ENCODE measurements at regions not wholly inside any gene's neighbourhood (a gene's known extent, or its start where the extent isn't known, plus 50 kb on each side); places are given as distances from the start of the nearest gene placed in this dataset.
"Not testable (repeated sequence)": the region's sequence is repeated elsewhere in the genome, so short reads cannot be mapped to it uniquely, and the experiment has no call there.

GRCh38 chr16:76985392-76986045, 205.5 kb upstream of the MON1B start:
- Histone ChIP-seq H3K27me3 (no peaks in the 10 kb centered on the region), H3K4me3 (no peak overlapping the region), H3K9me3 (replicated peaks) (no peaks in the 10 kb centered on the region), H3K27ac (no peak overlapping the region), H3K36me3 (no peaks in the 10 kb centered on the region), H3K4me1 (no peaks in the 10 kb centered on the region)
- no peak for DNase-seq

DNA sequence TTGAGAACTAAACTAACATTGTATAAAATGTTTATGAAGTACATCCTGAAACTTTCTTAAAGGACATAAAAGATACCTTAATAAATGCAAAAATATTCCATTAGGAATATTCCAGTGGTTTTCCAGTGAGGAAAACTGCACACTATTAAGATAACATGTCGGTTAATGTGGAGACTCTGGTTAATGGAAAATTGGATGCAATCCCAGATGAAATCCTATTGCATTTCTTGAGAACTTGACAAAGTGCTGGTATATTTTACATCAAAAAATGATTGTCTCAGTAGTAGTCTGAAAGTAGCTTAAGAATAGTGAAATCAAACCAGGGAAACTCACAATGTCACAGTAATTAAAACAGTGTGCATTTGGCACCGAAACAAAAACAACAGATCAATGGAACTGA, 202.5 kb upstream of the MON1B start:
- no peak overlapping the region for H3K27ac ChIP-seq
- DNase-seq = no peak
- H3K4me3 ChIP-seq = no peak overlapping the region
- no peaks in the 10 kb centered on the region for H3K9me3 ChIP-seq (replicated peaks)
- no peaks in the 10 kb centered on the region for H3K27me3 ChIP-seq
- H3K36me3 ChIP-seq = no peaks in the 10 kb centered on the region
- no peaks in the 10 kb centered on the region for H3K4me1 ChIP-seq

- no peaks in the 10 kb centered on the region for H3K9me3 ChIP-seq (replicated peaks)
- H3K4me1 ChIP-seq = no peaks in the 10 kb centered on the region
- H3K27me3 ChIP-seq = no peaks in the 10 kb centered on the region
- H3K27ac ChIP-seq = no peak overlapping the region
- no peak for DNase-seq
- H3K36me3 ChIP-seq = no peaks in the 10 kb centered on the region
- H3K4me3 ChIP-seq = no peak overlapping the region
Measured at GRCh38 chr16:77002644-77003043, 188.3 kb upstream of the MON1B start.

GRCh38 chr16:77009453-77009852, 181.5 kb upstream of the MON1B start:
- H3K27me3 ChIP-seq = no peaks in the 10 kb centered on the region
- H3K9me3 ChIP-seq (replicated peaks) = no peaks in the 10 kb centered on the region
- H3K27ac ChIP-seq = no peak overlapping the region
- no peak overlapping the region for H3K4me3 ChIP-seq
- H3K4me1 ChIP-seq = no peaks in the 10 kb centered on the region
- no peak for DNase-seq
- no peaks in the 10 kb centered on the region for H3K36me3 ChIP-seq

GRCh38 chr16:77014441-77014840, 176.5 kb upstream of the MON1B start:
- no peaks in the 10 kb centered on the region for H3K4me1 ChIP-seq
- no peaks in the 10 kb centered on the region for H3K27me3 ChIP-seq
- H3K9me3 ChIP-seq (replicated peaks) = no peaks in the 10 kb centered on the region
- no peak for DNase-seq
- no peak overlapping the region for H3K4me3 ChIP-seq
- H3K27ac ChIP-seq = no peak overlapping the region
- H3K36me3 ChIP-seq = no peaks in the 10 kb centered on the region

DNA sequence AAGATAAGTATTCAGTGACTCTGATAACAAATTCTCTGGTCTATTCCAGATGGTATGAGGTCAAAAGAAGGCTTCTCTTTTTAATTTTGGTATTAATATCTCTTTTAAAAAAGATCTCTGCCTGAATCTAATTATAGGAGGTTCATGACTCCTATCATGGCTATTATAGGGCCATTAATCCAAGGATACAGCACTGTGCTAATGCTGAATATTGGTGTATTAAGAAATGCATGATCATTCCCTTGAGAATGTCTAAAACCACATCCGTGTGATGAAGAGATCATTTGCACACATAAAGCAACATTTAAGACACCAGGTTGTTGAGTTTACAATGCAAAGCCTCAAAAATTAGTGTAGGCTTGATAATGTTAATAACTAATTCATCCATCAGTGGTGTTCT, 160.4 kb upstream of the MON1B start:
- Histone ChIP-seq H3K27ac (no peak overlapping the region), H3K4me3 (no peak overlapping the region), H3K9me3 (replicated peaks) (no peaks in the 10 kb centered on the region), H3K4me1 (no peaks in the 10 kb centered on the region), H3K36me3 (no peaks in the 10 kb centered on the region), H3K27me3 (no peaks in the 10 kb centered on the region)
- DNase-seq = no peak

DNA sequence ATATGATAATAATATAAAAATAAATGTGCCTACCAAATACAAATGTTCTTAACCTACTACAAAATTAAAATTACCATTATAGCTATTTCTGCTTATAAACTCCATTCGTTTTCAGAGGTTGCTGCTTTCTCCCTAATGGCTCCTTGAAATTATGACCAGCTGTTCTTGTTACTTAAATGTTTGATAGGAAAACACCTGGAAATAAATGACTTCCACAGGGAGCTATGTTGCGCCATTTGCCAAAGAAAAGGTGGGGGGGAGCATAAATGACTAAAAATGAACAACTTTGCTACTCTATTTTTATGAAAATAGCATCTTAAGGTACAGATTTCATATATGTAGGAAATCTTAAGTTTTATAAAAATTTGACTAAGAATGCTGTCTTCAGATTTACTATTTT, 157.5 kb upstream of the MON1B start:
- Histone ChIP-seq H3K9me3 (replicated peaks) (no peaks in the 10 kb centered on the region), H3K27ac (no peak overlapping the region), H3K36me3 (no peaks in the 10 kb centered on the region), H3K4me1 (no peaks in the 10 kb centered on the region), H3K27me3 (no peaks in the 10 kb centered on the region), H3K4me3 (no peak overlapping the region)
- DNase-seq = no peak

GRCh38 chr16:77035361-77035760, 155.6 kb upstream of the MON1B start:
- Histone ChIP-seq H3K27me3 (no peaks in the 10 kb centered on the region), H3K36me3 (no peaks in the 10 kb centered on the region), H3K4me1 (no peaks in the 10 kb centered on the region), H3K27ac (no peak overlapping the region), H3K4me3 (no peak overlapping the region), H3K9me3 (replicated peaks) (no peaks in the 10 kb centered on the region)
- no peak for DNase-seq

GRCh38 chr16:77037696-77038347, 153.2 kb upstream of the MON1B start:
- H3K4me1 ChIP-seq = no peaks in the 10 kb centered on the region
- DNase-seq = no peak
- H3K9me3 ChIP-seq (replicated peaks) = no peaks in the 10 kb centered on the region
- no peaks in the 10 kb centered on the region for H3K27me3 ChIP-seq
- H3K4me3 ChIP-seq = no peak overlapping the region
- H3K27ac ChIP-seq = no peak overlapping the region
- no peaks in the 10 kb centered on the region for H3K36me3 ChIP-seq

GRCh38 chr16:77041468-77041867, 149.5 kb upstream of the MON1B start:
- H3K9me3 ChIP-seq (replicated peaks) = no peaks in the 10 kb centered on the region
- DNase-seq = no peak
- no peaks in the 10 kb centered on the region for H3K27me3 ChIP-seq
- no peak overlapping the region for H3K27ac ChIP-seq
- no peaks in the 10 kb centered on the region for H3K36me3 ChIP-seq
- H3K4me1 ChIP-seq = no peaks in the 10 kb centered on the region
- no peak overlapping the region for H3K4me3 ChIP-seq

- Histone ChIP-seq H3K9me3 (replicated peaks) (no peaks in the 10 kb centered on the region), H3K4me3 (no peak overlapping the region), H3K4me1 (no peaks in the 10 kb centered on the region), H3K36me3 (no peaks in the 10 kb centered on the region), H3K27ac (no peak overlapping the region), H3K27me3 (no peaks in the 10 kb centered on the region)
- peak in 1 of 2 experiments; percentile 6 for DNase-seq
Measured at GRCh38 chr16:77043076-77043475, 147.9 kb upstream of the MON1B start.

DNA sequence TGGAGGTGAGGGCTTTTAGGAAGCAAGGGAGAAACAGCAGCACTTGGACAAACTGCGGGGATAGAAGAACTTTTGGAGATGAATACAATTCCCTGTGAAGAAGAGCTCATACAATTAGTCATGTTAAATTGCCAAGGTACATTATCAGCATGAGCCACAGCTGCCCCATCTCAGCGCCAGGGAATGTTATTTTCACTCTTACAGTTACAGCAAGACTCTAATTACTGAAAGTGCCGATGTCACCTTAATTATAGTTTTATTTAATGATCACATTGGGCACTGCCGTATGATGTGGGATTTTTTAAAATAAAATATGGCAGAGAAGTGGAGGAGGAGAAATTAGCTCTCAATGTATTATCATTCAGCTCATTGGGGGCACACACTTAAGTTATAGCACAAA, 144.8 kb upstream of the MON1B start:
- no peak for DNase-seq

DNA sequence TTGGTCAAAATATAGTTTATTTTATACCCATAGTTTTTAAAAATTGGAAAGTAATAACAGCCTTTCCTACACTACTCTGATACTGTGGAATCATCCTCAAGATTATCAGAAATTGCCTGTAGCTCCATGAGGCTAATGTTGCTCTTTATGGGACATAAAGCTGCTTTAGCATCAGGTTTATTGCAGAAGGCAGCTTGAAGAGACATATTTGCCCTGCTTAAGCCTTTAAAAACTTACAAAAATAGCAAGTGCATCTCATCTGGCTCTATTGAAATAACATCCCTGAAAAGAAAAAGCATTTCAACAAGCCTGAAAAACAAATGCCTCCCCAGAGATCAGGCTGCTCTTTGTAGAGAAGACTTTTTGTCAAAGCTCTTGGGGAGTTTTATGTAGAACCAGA, 142.9 kb upstream of the MON1B start:
- H3K27me3 ChIP-seq = no peaks in the 10 kb centered on the region
- H3K9me3 ChIP-seq (replicated peaks) = no peaks in the 10 kb centered on the region
- H3K27ac ChIP-seq = no peak overlapping the region
- no peak for DNase-seq
- no peak overlapping the region for H3K4me3 ChIP-seq
- no peaks in the 10 kb centered on the region for H3K4me1 ChIP-seq
- H3K36me3 ChIP-seq = no peaks in the 10 kb centered on the region

More for the DNA sequence above, 144.8 kb upstream of the MON1B start:
- no peaks in the 10 kb centered on the region for H3K9me3 ChIP-seq (replicated peaks)
- no peak overlapping the region for H3K4me3 ChIP-seq
- H3K27me3 ChIP-seq = no peaks in the 10 kb centered on the region
- H3K36me3 ChIP-seq = no peaks in the 10 kb centered on the region
- no peaks in the 10 kb centered on the region for H3K4me1 ChIP-seq
- no peak overlapping the region for H3K27ac ChIP-seq

DNA sequence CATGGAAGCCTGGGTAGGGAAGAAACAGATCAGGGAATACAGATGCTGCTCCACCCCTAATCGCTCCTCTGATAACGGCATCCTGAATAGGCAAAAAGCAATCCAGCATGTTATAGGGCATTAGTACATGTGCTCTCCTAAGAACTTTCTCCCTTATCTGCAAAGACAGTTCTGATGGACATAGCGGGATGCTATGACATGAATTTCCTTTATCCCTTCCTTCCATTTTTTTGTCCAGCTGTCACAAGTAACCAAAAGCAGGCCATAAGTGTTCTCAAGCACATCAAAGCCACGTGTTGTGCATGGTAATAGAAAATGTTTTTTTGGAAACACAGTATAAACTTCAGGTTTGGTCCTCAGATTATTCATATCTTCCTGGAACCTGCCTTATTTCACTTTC, 141.4 kb upstream of the MON1B start:
- Histone ChIP-seq H3K4me1 (no peaks in the 10 kb centered on the region), H3K27ac (no peak overlapping the region), H3K36me3 (no peaks in the 10 kb centered on the region), H3K4me3 (no peak overlapping the region), H3K27me3 (no peaks in the 10 kb centered on the region), H3K9me3 (replicated peaks) (no peaks in the 10 kb centered on the region)
- no peak for DNase-seq

- not testable (repeated sequence) for H3K36me3 ChIP-seq; H3K4me1 ChIP-seq; H3K9me3 ChIP-seq (replicated peaks); H3K27me3 ChIP-seq; H3K4me3 ChIP-seq; H3K27ac ChIP-seq; DNase-seq
Measured at GRCh38 chr16:77056597-77056996, 134.4 kb upstream of the MON1B start.

DNA sequence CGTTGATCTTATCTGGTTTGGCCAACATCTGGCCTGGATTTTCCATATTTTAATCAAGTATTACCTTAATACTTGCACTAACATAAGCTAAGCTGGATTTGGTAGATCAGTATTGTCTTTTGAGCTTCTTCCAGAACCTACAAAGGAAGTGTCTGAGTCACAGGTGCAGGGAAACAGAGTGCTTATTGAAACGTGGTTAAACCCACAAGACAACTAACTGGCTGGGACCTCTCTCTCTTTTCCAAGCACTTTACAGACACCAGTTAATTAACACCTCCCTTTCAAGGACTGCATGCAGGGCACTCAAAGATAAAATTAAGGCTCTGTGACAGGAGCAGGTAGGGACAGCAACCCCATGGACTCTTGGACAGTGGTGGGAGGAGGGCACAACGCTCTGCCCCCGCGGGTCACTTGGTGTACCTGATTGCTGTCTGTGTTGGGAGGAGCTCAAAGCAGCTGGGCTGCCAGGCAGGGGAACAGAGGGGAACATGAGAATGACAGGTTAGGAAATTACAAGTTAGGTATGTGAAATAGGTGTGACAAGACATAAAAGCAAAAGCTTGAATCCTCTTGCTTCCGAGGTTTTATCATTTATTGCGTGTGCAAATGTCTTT, 133.7 kb upstream of the MON1B start:
- Histone ChIP-seq H3K27ac (no peak overlapping the region), H3K4me1 (no peaks in the 10 kb centered on the region), H3K4me3 (no peak overlapping the region), H3K27me3 (no peaks in the 10 kb centered on the region), H3K36me3 (no peaks in the 10 kb centered on the region), H3K9me3 (replicated peaks) (no peaks in the 10 kb centered on the region)
- no peak for DNase-seq
